Esophagus (tissue), 2 donors: ENCODE measurements at regions not wholly inside any gene's neighbourhood (a gene's known extent, or its start where the extent isn't known, plus 50 kb on each side); places are given as distances from the start of the nearest gene placed in this dataset.

ENCODE experiments used
- H3K27ac ChIP-seq, 2 donors: one replicate each; pipeline ENCODE4 v1.5.1; 2013; ENCODE audit warnings: low read depth in 2 of 2, mild to moderate bottlenecking in 2 of 2, inconsistent platforms in 1 of 2, low read length in 1 of 2, moderate library complexity in 1 of 2
- H3K27me3 ChIP-seq, 2 donors: one replicate each; pipeline ENCODE4 v1.6.1; 2013; ENCODE audit warnings: low read length in 2 of 2, control low read depth in 1 of 2, mild to moderate bottlenecking in 1 of 2; ENCODE audit not compliant: insufficient read depth in 2 of 2, control insufficient read depth in 1 of 2
- H3K36me3 ChIP-seq, 2 donors: one replicate each; pipeline ENCODE4 v1.6.1; 2013; ENCODE audit warnings: low read length in 1 of 2; ENCODE audit not compliant: control insufficient read depth in 2 of 2, insufficient read depth in 2 of 2
- H3K4me1 ChIP-seq, 2 donors: one replicate each; pipeline ENCODE4 v1.6.1; 2013; ENCODE audit warnings: low read length in 1 of 2; ENCODE audit not compliant: control insufficient read depth in 2 of 2, insufficient read depth in 2 of 2
- H3K4me3 ChIP-seq, 2 donors: one replicate each; pipeline ENCODE4 v1.5.1; 2013; ENCODE audit warnings: low read length in 2 of 2, mild to moderate bottlenecking in 2 of 2, low read depth in 1 of 2, moderate library complexity in 1 of 2
- H3K9me3 ChIP-seq, 2 donors: one replicate each; pipeline ENCODE4 v1.6.1; 2013; ENCODE audit warnings: mild to moderate bottlenecking in 2 of 2, low read depth in 1 of 2, low read length in 1 of 2, moderate library complexity in 1 of 2; ENCODE audit not compliant: control insufficient read depth in 2 of 2, insufficient read depth in 1 of 2
- WGBS, 2 donors: extraction: QIAGEN DNeasy Blood & Tissue Kit; methylation state at CpG; one replicate each; pipeline ENCODE4 v1.1.7; 2013; 5-methylcytosine and 5-hydroxymethylcytosine counted together
- donor health status: healthy with polysubstance abuse.
- donor health status: Bipolar disorder and iron deficiency.

- no peak overlapping the region for H3K4me3 ChIP-seq
- no peak overlapping the region for H3K27ac ChIP-seq
- H3K36me3 ChIP-seq = no peaks in the 10 kb centered on the region
- 93 to 100% methylated on average over 1 of the region's 1 CpG for WGBS, 2 donors
- H3K27me3 ChIP-seq = no peaks in the 10 kb centered on the region
- H3K4me1 ChIP-seq = no peaks in the 10 kb centered on the region
- peaks cover 5 to 6% of the 10 kb centered on the region in 2 donors for H3K9me3 ChIP-seq
Measured at GRCh38 chr19:28511655-28512054, 701.3 kb downstream of the UQCRFS1 start.

- WGBS, 2 donors = 74 to 78% methylated on average over 15 of the region's 15 CpGs
- no peaks in the 10 kb centered on the region for H3K27me3 ChIP-seq
Measured at GRCh38 chr19:28509079-28509895, 703.7 kb downstream of the UQCRFS1 start.

GRCh38 chr19:28508666-28509065, 704.3 kb downstream of the UQCRFS1 start:
- H3K4me3 ChIP-seq = no peak overlapping the region
- H3K36me3 ChIP-seq = no peaks in the 10 kb centered on the region
- H3K27me3 ChIP-seq = no peaks in the 10 kb centered on the region
- H3K27ac ChIP-seq = no peak overlapping the region
- H3K9me3 ChIP-seq = peaks cover 3 to 5% of the 10 kb centered on the region in 2 donors
- WGBS, 2 donors = 77 to 85% methylated on average over 3 of the region's 3 CpGs
- no peaks in the 10 kb centered on the region for H3K4me1 ChIP-seq

More at GRCh38 chr19:28509079-28509895, 703.7 kb downstream of the UQCRFS1 start:
- Histone ChIP-seq H3K4me1 (no peaks in the 10 kb centered on the region), H3K4me3 (no peak overlapping the region), H3K27ac (no peak overlapping the region), H3K36me3 (no peaks in the 10 kb centered on the region), H3K9me3 (peaks cover 6 to 7% of the 10 kb centered on the region in 2 donors)

- Histone ChIP-seq H3K9me3 (peaks cover 3% of the 10 kb centered on the region in 2 donors), H3K4me1 (no peaks in the 10 kb centered on the region), H3K27ac (no peak overlapping the region), H3K36me3 (no peaks in the 10 kb centered on the region), H3K4me3 (no peak overlapping the region), H3K27me3 (no peaks in the 10 kb centered on the region)
- 71 to 82% methylated on average over 2 of the region's 2 CpGs for WGBS, 2 donors
Measured at GRCh38 chr19:28505933-28506332, 707.0 kb downstream of the UQCRFS1 start.

GRCh38 chr19:28505134-28505533, 707.8 kb downstream of the UQCRFS1 start:
- Histone ChIP-seq H3K27me3 (no peaks in the 10 kb centered on the region), H3K27ac (no peak overlapping the region), H3K9me3 (peaks cover 6 to 7% of the 10 kb centered on the region in 2 donors), H3K36me3 (no peaks in the 10 kb centered on the region), H3K4me3 (no peak overlapping the region), H3K4me1 (no peaks in the 10 kb centered on the region)
- WGBS, 2 donors = 68 to 78% methylated on average over 3 of the region's 3 CpGs

GRCh38 chr19:28504727-28505126, 708.2 kb downstream of the UQCRFS1 start:
- no peak overlapping the region for H3K27ac ChIP-seq
- H3K27me3 ChIP-seq = no peaks in the 10 kb centered on the region
- no peaks in the 10 kb centered on the region for H3K36me3 ChIP-seq
- no peaks in the 10 kb centered on the region for H3K4me1 ChIP-seq
- no peak overlapping the region for H3K4me3 ChIP-seq
- 84 to 85% methylated on average over 3 of the region's 3 CpGs for WGBS, 2 donors
- H3K9me3 ChIP-seq = peaks cover 6 to 7% of the 10 kb centered on the region in 2 donors

GRCh38 chr19:28504139-28504538, 708.8 kb downstream of the UQCRFS1 start:
- H3K4me3 ChIP-seq = no peak overlapping the region
- H3K27me3 ChIP-seq = no peaks in the 10 kb centered on the region
- 85 to 90% methylated on average over 3 of the region's 3 CpGs for WGBS, 2 donors
- H3K4me1 ChIP-seq = no peaks in the 10 kb centered on the region
- peaks cover 6 to 7% of the 10 kb centered on the region in 2 donors for H3K9me3 ChIP-seq
- H3K36me3 ChIP-seq = no peaks in the 10 kb centered on the region
- no peak overlapping the region for H3K27ac ChIP-seq

- Histone ChIP-seq H3K36me3 (no peaks in the 10 kb centered on the region), H3K9me3 (peaks cover 4 to 6% of the 10 kb centered on the region in 2 donors), H3K4me1 (no peaks in the 10 kb centered on the region), H3K27me3 (no peaks in the 10 kb centered on the region), H3K4me3 (no peak overlapping the region), H3K27ac (no peak overlapping the region)
- WGBS, 2 donors = 55 to 60% methylated on average over 15 of the region's 15 CpGs
Measured at GRCh38 chr19:28502879-28503734, 709.8 kb downstream of the UQCRFS1 start.

- WGBS, 2 donors = 77 to 83% methylated on average over 3 of the region's 3 CpGs
- no peaks in the 10 kb centered on the region for H3K4me1 ChIP-seq
- no peaks in the 10 kb centered on the region for H3K27me3 ChIP-seq
- no peaks in the 10 kb centered on the region for H3K36me3 ChIP-seq
- H3K9me3 ChIP-seq = peaks cover 4 to 6% of the 10 kb centered on the region in 2 donors
- H3K4me3 ChIP-seq = no peak overlapping the region
- H3K27ac ChIP-seq = no peak overlapping the region
Measured at GRCh38 chr19:28501976-28502375, 711.0 kb downstream of the UQCRFS1 start.
